GM12873 (cell line): ENCODE measurements at regions not wholly inside any gene's neighbourhood (a gene's known extent, or its start where the extent isn't known, plus 50 kb on each side); places are given as distances from the start of the nearest gene placed in this dataset.

Source experiments
- CTCF ChIP-seq: IDR thresholded peaks from 2 replicates; pipeline ENCODE4 v1.5.1; 2012; ENCODE audit warnings: low read depth, mild to moderate bottlenecking, moderate library complexity, low read length, control low read depth; ENCODE audit not compliant: insufficient read depth; ENCODE audit errors: missing control alignments

- TF ChIP-seq CTCF = no peak
These were observed 357.2 kb upstream of the RGS17 start for GRCh38 chr6:153488267-153488666.

DNA sequence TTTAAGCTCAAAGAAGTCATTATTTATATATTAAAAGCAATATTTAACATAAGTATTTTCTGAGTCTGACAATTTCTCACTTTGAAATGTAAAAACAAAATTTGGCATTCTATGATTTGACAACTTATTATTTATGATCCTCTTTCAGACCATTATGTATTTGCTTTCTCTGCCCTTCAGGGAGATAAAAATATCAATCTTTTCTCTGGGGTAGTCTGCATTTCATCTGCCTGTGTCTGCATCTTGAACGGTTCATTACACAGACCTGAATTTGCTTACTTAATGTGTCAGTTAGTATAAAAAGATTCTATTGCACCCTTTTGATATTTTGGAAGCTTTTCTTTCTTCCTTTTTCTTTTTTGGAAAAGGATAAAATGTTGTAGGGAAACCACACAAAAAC, 354.0 kb upstream of the RGS17 start:
- TF ChIP-seq CTCF = no peak

DNA sequence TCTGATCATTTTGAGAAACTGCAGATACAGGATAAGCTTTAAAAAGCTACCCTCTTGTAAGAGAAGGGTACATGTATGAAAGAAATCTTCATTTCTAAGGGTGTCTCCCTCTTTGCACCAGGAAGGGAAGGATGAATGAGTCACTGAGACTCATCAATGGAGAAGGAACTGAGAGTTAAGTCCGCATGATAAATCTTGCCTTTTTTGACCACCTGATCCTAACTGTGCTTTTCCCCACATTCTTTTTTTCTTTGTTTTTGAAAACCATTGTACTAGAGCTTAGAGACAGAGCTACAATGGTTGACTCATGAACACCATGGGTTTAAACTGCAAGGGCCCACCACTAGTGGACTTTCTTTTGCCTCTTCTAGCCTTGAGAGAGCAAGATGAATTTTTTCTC, 353.0 kb upstream of the RGS17 start:
- no peak for TF ChIP-seq CTCF

DNA sequence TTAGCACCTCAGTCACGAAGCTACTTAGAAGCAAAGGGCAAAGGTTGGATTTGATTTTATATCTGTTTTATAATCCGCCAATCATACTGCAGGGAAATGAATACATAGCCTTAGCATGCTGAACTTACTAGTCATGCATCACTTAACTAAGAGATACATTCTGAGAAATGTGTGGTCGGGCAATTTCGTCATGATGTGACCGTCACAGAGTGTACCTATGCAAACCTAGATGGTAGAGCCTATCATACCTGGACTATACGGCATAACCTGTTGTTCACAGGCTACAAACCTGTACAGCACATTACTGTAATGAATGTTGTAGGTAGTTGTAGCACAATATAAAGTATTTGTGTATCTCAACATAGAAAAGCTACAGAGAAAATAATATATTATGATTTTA, 345.2 kb upstream of the RGS17 start:
- no peak for TF ChIP-seq CTCF

GRCh38 chr6:153465050-153465449, 334.0 kb upstream of the RGS17 start:
- TF ChIP-seq CTCF = no peak

- TF ChIP-seq CTCF = no peak
These were observed 318.2 kb upstream of the RGS17 start for GRCh38 chr6:153449279-153449678.

- no peak for TF ChIP-seq CTCF
These were observed 311.0 kb upstream of the RGS17 start for GRCh38 chr6:153442096-153442495.

DNA sequence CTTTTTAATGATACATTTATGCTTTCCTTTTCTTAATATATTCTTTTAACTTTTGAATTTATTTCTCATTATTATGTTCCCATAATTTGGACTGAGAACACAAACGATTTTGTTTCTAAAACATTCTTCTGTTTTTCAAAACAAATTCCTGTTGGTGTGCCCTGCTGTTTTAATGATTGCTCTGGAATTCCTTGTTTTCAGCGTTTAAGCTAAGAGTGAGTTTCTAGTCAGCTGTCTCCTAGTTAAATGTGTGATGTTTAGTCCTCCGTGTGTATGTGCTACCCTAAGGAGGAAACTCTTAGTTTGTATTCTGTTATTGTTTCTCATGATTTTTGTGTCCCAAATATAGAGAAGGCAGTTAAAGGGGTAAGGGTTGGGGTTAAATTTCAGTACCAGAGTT, 306.1 kb upstream of the RGS17 start:
- no peak for TF ChIP-seq CTCF
